C4-2B (cell line): ENCODE measurements at regions not wholly inside any gene's neighbourhood (a gene's known extent, or its start where the extent isn't known, plus 50 kb on each side); places are given as distances from the start of the nearest gene placed in this dataset.

Source experiments
- CTCF ChIP-seq: fragments of 450-650 bp; conservative IDR thresholded peaks from 2 replicates; pipeline ENCODE4 v1.5.1; 2017; ENCODE audit warnings: mild to moderate bottlenecking
- ZFX ChIP-seq: fragments of 450-650 bp; IDR thresholded peaks from 2 replicates; pipeline ENCODE4 v1.6.1; 2017

- TF ChIP-seq CTCF: no peak
- TF ChIP-seq ZFX: no peak
Observed at GRCh38 chr2:147456779-147457178, 388.1 kb upstream of the ACVR2A start.
